A673 (cell line): ENCODE measurements at regions not wholly inside any gene's neighbourhood (a gene's known extent, or its start where the extent isn't known, plus 50 kb on each side); places are given as distances from the start of the nearest gene placed in this dataset.
A peak's percentile ranks its signal among the peaks of the same experiment; 100 is the strongest.

Source experiments
- EZH2 ChIP-seq: fragments of 200-600 bp; sonication (generic); IDR thresholded peaks from 2 replicates; pipeline ENCODE4 v1.6.1; 2017; ENCODE audit warnings: borderline replicate concordance, low read depth, mild to moderate bottlenecking, mixed read lengths, antibody characterized with exemption, low read length; ENCODE audit not compliant: poor library complexity, severe bottlenecking
- TF ChIP-seq, protein P1 (sequence below): fragments of 300-800, 200-600 bp; sonication (generic); conservative IDR thresholded peaks from 2 replicates; pipeline ENCODE4 v1.5.1; 2017; ENCODE audit warnings: low read depth, mild to moderate bottlenecking, antibody characterized with exemption, low read length, moderate library complexity, mixed read lengths

DNA sequence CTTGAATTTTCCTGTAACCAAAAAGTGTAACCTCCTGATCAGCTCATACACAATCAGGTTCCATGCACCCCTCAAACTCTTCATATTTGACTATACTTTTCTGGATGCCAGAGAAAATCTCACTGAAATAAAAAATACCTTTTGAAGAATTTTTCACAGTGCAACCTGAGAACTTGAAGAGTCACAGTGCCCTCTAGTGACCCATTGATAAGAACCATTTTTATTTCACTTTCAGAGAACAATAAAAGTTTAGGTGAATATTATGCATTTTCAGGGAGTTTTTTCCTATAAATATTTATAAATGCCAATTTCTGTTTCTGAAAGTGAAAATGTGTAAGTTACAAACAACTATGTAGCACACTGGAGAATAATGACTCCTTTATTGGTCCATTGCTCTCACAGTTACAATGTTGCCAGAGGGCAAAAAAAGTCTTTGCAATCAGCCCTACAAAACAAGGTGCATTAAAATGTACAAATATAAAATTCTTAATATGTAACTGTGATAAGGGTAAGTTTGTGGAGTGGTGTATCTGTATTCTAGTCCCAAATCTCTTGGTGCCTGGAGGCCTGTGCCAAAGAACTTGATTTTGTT is 153.6 kb upstream of the INTU start:
- TF ChIP-seq, protein P1, sequence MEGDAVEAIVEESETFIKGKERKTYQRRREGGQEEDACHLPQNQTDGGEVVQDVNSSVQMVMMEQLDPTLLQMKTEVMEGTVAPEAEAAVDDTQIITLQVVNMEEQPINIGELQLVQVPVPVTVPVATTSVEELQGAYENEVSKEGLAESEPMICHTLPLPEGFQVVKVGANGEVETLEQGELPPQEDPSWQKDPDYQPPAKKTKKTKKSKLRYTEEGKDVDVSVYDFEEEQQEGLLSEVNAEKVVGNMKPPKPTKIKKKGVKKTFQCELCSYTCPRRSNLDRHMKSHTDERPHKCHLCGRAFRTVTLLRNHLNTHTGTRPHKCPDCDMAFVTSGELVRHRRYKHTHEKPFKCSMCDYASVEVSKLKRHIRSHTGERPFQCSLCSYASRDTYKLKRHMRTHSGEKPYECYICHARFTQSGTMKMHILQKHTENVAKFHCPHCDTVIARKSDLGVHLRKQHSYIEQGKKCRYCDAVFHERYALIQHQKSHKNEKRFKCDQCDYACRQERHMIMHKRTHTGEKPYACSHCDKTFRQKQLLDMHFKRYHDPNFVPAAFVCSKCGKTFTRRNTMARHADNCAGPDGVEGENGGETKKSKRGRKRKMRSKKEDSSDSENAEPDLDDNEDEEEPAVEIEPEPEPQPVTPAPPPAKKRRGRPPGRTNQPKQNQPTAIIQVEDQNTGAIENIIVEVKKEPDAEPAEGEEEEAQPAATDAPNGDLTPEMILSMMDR, result peak; percentile 72
- no peak for TF ChIP-seq EZH2
